ENCODE measurements at regions not wholly inside any gene's neighbourhood (a gene's known extent, or its start where the extent isn't known, plus 50 kb on each side); places are given as distances from the start of the nearest gene placed in this dataset.

GRCh38 chr22:47396105-47396504 is 633.7 kb downstream of the TBC1D22A start:
- no peak for DNase-seq

GRCh38 chr22:47395481-47395880 is 633.0 kb downstream of the TBC1D22A start:
- no peak for DNase-seq

- DNase-seq: no peak
These were observed 632.3 kb downstream of the TBC1D22A start for GRCh38 chr22:47394504-47395440.

- DNase-seq: no peak
These were observed 630.7 kb downstream of the TBC1D22A start for GRCh38 chr22:47393191-47393590.

- no peak for DNase-seq
These were observed 630.3 kb downstream of the TBC1D22A start for GRCh38 chr22:47392729-47393128.

GRCh38 chr22:47392054-47392347 is 629.6 kb downstream of the TBC1D22A start:
- no peak for DNase-seq

GRCh38 chr22:47391169-47392053 is 629.0 kb downstream of the TBC1D22A start:
- DNase-seq: no peak

GRCh38 chr22:47390026-47390970 is 627.8 kb downstream of the TBC1D22A start:
- DNase-seq: no peak

- no peak for DNase-seq
These were observed 626.8 kb downstream of the TBC1D22A start for GRCh38 chr22:47389201-47389600.

GRCh38 chr22:47388778-47389177 is 626.3 kb downstream of the TBC1D22A start:
- no peak for DNase-seq

GRCh38 chr22:47388331-47388730 is 625.9 kb downstream of the TBC1D22A start:
- DNase-seq: no peak

- no peak for DNase-seq
These were observed 624.5 kb downstream of the TBC1D22A start for GRCh38 chr22:47386812-47387510.

GRCh38 chr22:47384977-47385376 is 622.5 kb downstream of the TBC1D22A start:
- DNase-seq: no peak

- DNase-seq: no peak
These were observed 619.9 kb downstream of the TBC1D22A start for GRCh38 chr22:47382164-47382890.

- DNase-seq: no peak
These were observed 618.8 kb downstream of the TBC1D22A start for GRCh38 chr22:47381240-47381639.

- DNase-seq: no peak
These were observed 618.2 kb downstream of the TBC1D22A start for GRCh38 chr22:47380692-47381091.

- DNase-seq: no peak
These were observed 616.6 kb downstream of the TBC1D22A start for GRCh38 chr22:47379037-47379436.

- DNase-seq: no peak
These were observed 615.6 kb downstream of the TBC1D22A start for GRCh38 chr22:47377926-47378560.

GRCh38 chr22:47376901-47377505 is 614.6 kb downstream of the TBC1D22A start:
- DNase-seq: no peak

- DNase-seq: no peak
These were observed 613.9 kb downstream of the TBC1D22A start for GRCh38 chr22:47376322-47376700.
